ENCODE measurements at regions not wholly inside any gene's neighbourhood (a gene's known extent, or its start where the extent isn't known, plus 50 kb on each side); places are given as distances from the start of the nearest gene placed in this dataset.
A peak's percentile ranks its signal among the peaks of the same experiment; 100 is the strongest.

GRCh38 chr9:26685818-26686217 is 206.8 kb downstream of the CAAP1 start:
- H3K4me3 ChIP-seq (ENCODE audit: low read length) = no peak overlapping the region
- no peak for TF ChIP-seq CTCF (conservative IDR thresholded peaks at IDR 0.05; ENCODE audit: low read depth, low read length)
- DNase-seq (ENCODE audit: low read depth) = no peak

- DNase-seq (ENCODE audit: low read depth) = no peak
- no peak for TF ChIP-seq CTCF (conservative IDR thresholded peaks at IDR 0.05; ENCODE audit: low read depth, low read length)
- H3K4me3 ChIP-seq (ENCODE audit: low read length) = no peak overlapping the region
Observed at GRCh38 chr9:26684029-26684428, 208.6 kb downstream of the CAAP1 start.

- no peak for TF ChIP-seq CTCF (conservative IDR thresholded peaks at IDR 0.05; ENCODE audit: low read depth, low read length)
- no peak overlapping the region for H3K4me3 ChIP-seq (ENCODE audit: low read length)
- no peak for DNase-seq (ENCODE audit: low read depth)
Observed at GRCh38 chr9:26682796-26683496, 209.7 kb downstream of the CAAP1 start.

- H3K4me3 ChIP-seq (ENCODE audit: low read length) = no peak overlapping the region
- DNase-seq (ENCODE audit: low read depth) = no peak
- TF ChIP-seq CTCF (conservative IDR thresholded peaks at IDR 0.05; ENCODE audit: low read depth, low read length) = no peak
Observed at GRCh38 chr9:26682041-26682440, 210.6 kb downstream of the CAAP1 start.

- no peak overlapping the region for H3K4me3 ChIP-seq (ENCODE audit: low read length)
- no peak for DNase-seq (ENCODE audit: low read depth)
- TF ChIP-seq CTCF (conservative IDR thresholded peaks at IDR 0.05; ENCODE audit: low read depth, low read length) = no peak
Observed at GRCh38 chr9:26677965-26678706, 214.5 kb downstream of the CAAP1 start.

GRCh38 chr9:26675035-26675434 is 217.6 kb downstream of the CAAP1 start:
- DNase-seq (ENCODE audit: low read depth) = peak; percentile 63
- no peak for TF ChIP-seq CTCF (conservative IDR thresholded peaks at IDR 0.05; ENCODE audit: low read depth, low read length)
- H3K4me3 ChIP-seq (ENCODE audit: low read length) = no peak overlapping the region

- no peak for TF ChIP-seq CTCF (conservative IDR thresholded peaks at IDR 0.05; ENCODE audit: low read depth, low read length)
- no peak for DNase-seq (ENCODE audit: low read depth)
- no peak overlapping the region for H3K4me3 ChIP-seq (ENCODE audit: low read length)
Observed at GRCh38 chr9:26673261-26673660, 219.3 kb downstream of the CAAP1 start.

Measured in retinal pigment epithelial cell (primary cell).